ENCODE measurements at regions not wholly inside any gene's neighbourhood (a gene's known extent, or its start where the extent isn't known, plus 50 kb on each side); places are given as distances from the start of the nearest gene placed in this dataset.
"Not testable (repeated sequence)": the region's sequence is repeated elsewhere in the genome, so short reads cannot be mapped to it uniquely, and the experiment has no call there.

DNA sequence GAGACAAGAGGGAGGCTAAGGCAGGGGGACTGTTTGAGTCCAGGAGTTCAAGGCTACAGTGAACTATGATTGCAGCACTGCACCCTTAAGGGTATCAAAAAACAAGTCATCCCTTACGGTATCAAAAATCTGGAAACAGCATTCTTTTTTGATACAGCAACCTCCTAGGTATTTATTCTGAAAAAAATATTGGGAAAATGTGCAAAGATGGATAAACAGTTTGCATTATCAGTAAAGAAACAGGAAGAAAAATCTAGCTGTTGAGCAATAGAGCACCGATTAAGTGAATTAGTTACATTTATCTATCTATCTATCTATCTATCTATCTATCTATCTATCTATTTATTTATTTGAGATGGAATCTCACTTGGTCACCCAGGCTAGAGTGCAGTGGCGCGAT, 56.7 kb upstream of the SCAF4 start:
- WGBS, 2 donors: 84 to 87% methylated on average over 4 of the region's 4 CpGs
- Histone ChIP-seq H3K27me3 (no peaks in the 10 kb centered on the region), H3K9me3 (no peaks in the 10 kb centered on the region), H3K27ac (no peak overlapping the region), H3K4me1 (no peaks in the 10 kb centered on the region), H3K4me3 (no peak overlapping the region), H3K36me3 (replicated peaks in 1 of 2; ENCODE audit: insufficient read depth in 1 of 2, low read depth in 2 of 2) (no peaks in the 10 kb centered on the region)
- no peak for TF ChIP-seq POLR2A (IDR thresholded peaks at IDR 0.05)
- TF ChIP-seq, protein P1, sequence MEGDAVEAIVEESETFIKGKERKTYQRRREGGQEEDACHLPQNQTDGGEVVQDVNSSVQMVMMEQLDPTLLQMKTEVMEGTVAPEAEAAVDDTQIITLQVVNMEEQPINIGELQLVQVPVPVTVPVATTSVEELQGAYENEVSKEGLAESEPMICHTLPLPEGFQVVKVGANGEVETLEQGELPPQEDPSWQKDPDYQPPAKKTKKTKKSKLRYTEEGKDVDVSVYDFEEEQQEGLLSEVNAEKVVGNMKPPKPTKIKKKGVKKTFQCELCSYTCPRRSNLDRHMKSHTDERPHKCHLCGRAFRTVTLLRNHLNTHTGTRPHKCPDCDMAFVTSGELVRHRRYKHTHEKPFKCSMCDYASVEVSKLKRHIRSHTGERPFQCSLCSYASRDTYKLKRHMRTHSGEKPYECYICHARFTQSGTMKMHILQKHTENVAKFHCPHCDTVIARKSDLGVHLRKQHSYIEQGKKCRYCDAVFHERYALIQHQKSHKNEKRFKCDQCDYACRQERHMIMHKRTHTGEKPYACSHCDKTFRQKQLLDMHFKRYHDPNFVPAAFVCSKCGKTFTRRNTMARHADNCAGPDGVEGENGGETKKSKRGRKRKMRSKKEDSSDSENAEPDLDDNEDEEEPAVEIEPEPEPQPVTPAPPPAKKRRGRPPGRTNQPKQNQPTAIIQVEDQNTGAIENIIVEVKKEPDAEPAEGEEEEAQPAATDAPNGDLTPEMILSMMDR (IDR thresholded peaks at IDR 0.05): no peak
- intact Hi-C loops (cut with DNase I): no loop called here
- DNase-seq (no peak), ATAC-seq (no peak)

- H3K4me1 ChIP-seq; H3K27me3 ChIP-seq; H3K27ac ChIP-seq; ATAC-seq; H3K36me3 ChIP-seq (replicated peaks in 1 of 2; ENCODE audit: insufficient read depth in 1 of 2, low read depth in 2 of 2); H3K9me3 ChIP-seq; DNase-seq; H3K4me3 ChIP-seq: not testable (repeated sequence)
- intact Hi-C loops (cut with DNase I): loop anchor here (2.0 kb wide), 1 partner anchor 471 kb away; no protein-coding TSS in a partner anchor
- 78% methylated on average over 7 of the region's 7 CpGs for WGBS, 2 donors
Observed at GRCh38 chr21:31787691-31788090, 55.8 kb upstream of the SCAF4 start.

DNA sequence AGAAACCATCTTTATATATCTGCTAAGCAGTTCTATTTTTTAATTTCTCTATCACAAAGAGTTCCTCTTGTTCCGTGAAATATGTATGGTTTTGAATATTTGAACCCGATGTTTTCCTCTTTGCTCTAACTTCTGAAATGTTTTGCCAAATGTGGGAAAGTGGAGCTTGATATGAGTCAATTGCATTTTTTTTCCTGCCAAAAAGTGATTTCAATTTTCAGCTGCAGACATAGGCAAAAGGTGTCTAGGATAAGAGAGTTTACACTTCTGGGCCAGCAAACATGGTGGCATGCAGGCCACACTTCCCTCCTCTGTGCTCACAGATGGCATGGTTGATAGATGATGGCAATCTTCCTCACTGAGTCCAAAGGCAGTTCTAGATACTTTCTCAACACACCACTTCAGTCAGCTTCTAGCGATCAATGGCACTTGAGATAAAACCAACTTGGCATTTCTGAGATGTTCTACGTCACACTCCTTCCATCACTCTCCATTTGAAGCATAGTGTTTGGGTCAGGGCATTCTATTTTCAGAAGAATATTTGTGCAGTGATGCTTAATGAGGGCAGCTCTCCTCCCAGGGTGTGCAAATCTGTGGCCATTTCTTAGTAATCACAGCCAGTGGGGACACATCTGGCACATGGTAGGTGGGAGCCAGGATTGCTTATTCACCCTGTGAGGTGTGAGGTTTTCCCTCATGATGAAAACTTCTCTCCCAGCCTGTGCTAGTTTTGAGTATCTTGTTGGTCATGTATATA, 54.4 kb upstream of the SCAF4 start:
- Histone ChIP-seq H3K4me3 (no peak overlapping the region), H3K27me3 (no peaks in the 10 kb centered on the region), H3K4me1 (no peaks in the 10 kb centered on the region), H3K27ac (no peak overlapping the region), H3K9me3 (no peaks in the 10 kb centered on the region), H3K36me3 (replicated peaks in 1 of 2; ENCODE audit: insufficient read depth in 1 of 2, low read depth in 2 of 2) (no peaks in the 10 kb centered on the region)
- DNase-seq (no peak), ATAC-seq (no peak)
- WGBS, 2 donors: 59 to 61% methylated on average over 4 of the region's 4 CpGs
- intact Hi-C loops (cut with DNase I): loop anchor here (2.0 kb wide), 1 partner anchor 472 kb away; no protein-coding TSS in a partner anchor
- TF ChIP-seq POLR2A (IDR thresholded peaks at IDR 0.05): no peak
- TF ChIP-seq, protein P1 (IDR thresholded peaks at IDR 0.05): peak in 1 of 7 experiments; percentile 5

- peak; percentile 78 to 83 (median 80) for DNase-seq
- H3K9me3 ChIP-seq; H3K36me3 ChIP-seq (replicated peaks in 1 of 2; ENCODE audit: insufficient read depth in 1 of 2, low read depth in 2 of 2); H3K4me3 ChIP-seq; H3K27me3 ChIP-seq; H3K27ac ChIP-seq; H3K4me1 ChIP-seq: not testable (repeated sequence)
- intact Hi-C loops (cut with DNase I): loop anchor here (2.0 kb wide), 1 partner anchor 473 kb away; no protein-coding TSS in a partner anchor
- peak; percentile 70 for ATAC-seq
- WGBS, 2 donors: 35 to 43% methylated on average over 11 of the region's 11 CpGs
- TF ChIP-seq, protein P1 (IDR thresholded peaks at IDR 0.05): peak; percentile 45 to 86 (median 83)
Observed at GRCh38 chr21:31785237-31786163, 53.6 kb upstream of the SCAF4 start.

DNA sequence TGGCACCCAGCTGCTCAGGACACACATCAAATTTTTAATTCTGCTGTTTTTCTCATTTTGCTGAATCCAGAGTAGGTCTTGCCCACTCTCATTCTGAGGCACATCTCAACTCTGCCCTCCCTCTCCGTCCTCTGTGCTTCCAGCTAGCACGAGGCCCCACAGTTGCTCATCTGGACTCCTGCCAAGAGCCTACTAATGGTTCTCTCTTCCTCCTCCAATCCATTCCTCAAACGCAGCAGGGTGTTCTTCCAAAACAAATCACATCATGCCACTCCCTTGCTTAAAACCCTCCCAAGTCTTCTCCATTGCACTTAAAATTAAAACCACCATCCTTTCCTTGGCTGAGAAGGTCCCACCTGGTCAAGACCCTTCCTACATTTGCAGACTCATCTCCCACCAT, 49.8 kb upstream of the SCAF4 start:
- Histone ChIP-seq H3K4me3 (no peak overlapping the region), H3K9me3 (no peaks in the 10 kb centered on the region), H3K36me3 (replicated peaks in 1 of 2; ENCODE audit: insufficient read depth in 1 of 2, low read depth in 2 of 2) (no peaks in the 10 kb centered on the region), H3K27ac (no peak overlapping the region), H3K4me1 (no peaks in the 10 kb centered on the region), H3K27me3 (no peaks in the 10 kb centered on the region)
- peak; percentile 16 to 50 (median 24) for DNase-seq
- TF ChIP-seq POLR2A (IDR thresholded peaks at IDR 0.05): no peak
- TF ChIP-seq, protein P1 (IDR thresholded peaks at IDR 0.05): no peak
- WGBS, 2 donors: 12 to 18% methylated on average over 3 of the region's 3 CpGs
- intact Hi-C loops (cut with DNase I): no loop called here
- ATAC-seq: no peak
